ENCODE measurements at regions not wholly inside any gene's neighbourhood (a gene's known extent, or its start where the extent isn't known, plus 50 kb on each side); places are given as distances from the start of the nearest gene placed in this dataset.

GRCh38 chr10:107741971-107742370, 577.5 kb upstream of the SORCS1 start:
- no peak overlapping the region for H3K4me2 ChIP-seq (ENCODE audit: low read length)
- H3K27ac ChIP-seq (ENCODE audit: low read depth, low read length, poor library complexity, severe bottlenecking) = no peak overlapping the region
- H3K4me1 ChIP-seq (ENCODE audit: insufficient read depth, low read length, severe bottlenecking) = no peaks in the 10 kb centered on the region
- H2AFZ ChIP-seq (ENCODE audit: low read length) = no peak overlapping the region
- H3F3A ChIP-seq (ENCODE audit: insufficient read depth, low read length) = no peaks in the 10 kb centered on the region
- no peaks in the 10 kb centered on the region for H3K27me3 ChIP-seq (ENCODE audit: insufficient read depth, low read length)
- H4K20me1 ChIP-seq (ENCODE audit: insufficient read depth, low read length) = no peaks in the 10 kb centered on the region
- no peak overlapping the region for H3K4me3 ChIP-seq (ENCODE audit: low read depth, low read length, poor library complexity, severe bottlenecking)
- H3K9ac ChIP-seq (ENCODE audit: low read length) = no peak overlapping the region
- H3K36me3 ChIP-seq (ENCODE audit: insufficient read depth, low read length) = no peaks in the 10 kb centered on the region
- H3K9me2 ChIP-seq (ENCODE audit: low read depth, low read length) = no peaks in the 10 kb centered on the region
- TF ChIP-seq EZH2 (IDR thresholded peaks at IDR 0.05; ENCODE audit: borderline replicate concordance, low read length) = no peak
- TF ChIP-seq, protein P1, sequence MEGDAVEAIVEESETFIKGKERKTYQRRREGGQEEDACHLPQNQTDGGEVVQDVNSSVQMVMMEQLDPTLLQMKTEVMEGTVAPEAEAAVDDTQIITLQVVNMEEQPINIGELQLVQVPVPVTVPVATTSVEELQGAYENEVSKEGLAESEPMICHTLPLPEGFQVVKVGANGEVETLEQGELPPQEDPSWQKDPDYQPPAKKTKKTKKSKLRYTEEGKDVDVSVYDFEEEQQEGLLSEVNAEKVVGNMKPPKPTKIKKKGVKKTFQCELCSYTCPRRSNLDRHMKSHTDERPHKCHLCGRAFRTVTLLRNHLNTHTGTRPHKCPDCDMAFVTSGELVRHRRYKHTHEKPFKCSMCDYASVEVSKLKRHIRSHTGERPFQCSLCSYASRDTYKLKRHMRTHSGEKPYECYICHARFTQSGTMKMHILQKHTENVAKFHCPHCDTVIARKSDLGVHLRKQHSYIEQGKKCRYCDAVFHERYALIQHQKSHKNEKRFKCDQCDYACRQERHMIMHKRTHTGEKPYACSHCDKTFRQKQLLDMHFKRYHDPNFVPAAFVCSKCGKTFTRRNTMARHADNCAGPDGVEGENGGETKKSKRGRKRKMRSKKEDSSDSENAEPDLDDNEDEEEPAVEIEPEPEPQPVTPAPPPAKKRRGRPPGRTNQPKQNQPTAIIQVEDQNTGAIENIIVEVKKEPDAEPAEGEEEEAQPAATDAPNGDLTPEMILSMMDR (IDR thresholded peaks at IDR 0.05; ENCODE audit: low read length) = no peak
- H3K79me2 ChIP-seq (ENCODE audit: insufficient read depth, low read length) = no peaks in the 10 kb centered on the region
- no peaks in the 10 kb centered on the region for H3K9me3 ChIP-seq (ENCODE audit: low read length)

- Histone ChIP-seq H3K9ac (ENCODE audit: low read length) (no peak overlapping the region), H2AFZ (ENCODE audit: low read length) (no peak overlapping the region), H3F3A (ENCODE audit: insufficient read depth, low read length) (no peaks in the 10 kb centered on the region), H4K20me1 (ENCODE audit: insufficient read depth, low read length) (no peaks in the 10 kb centered on the region), H3K79me2 (ENCODE audit: insufficient read depth, low read length) (no peaks in the 10 kb centered on the region), H3K27ac (ENCODE audit: low read depth, low read length, poor library complexity, severe bottlenecking) (no peak overlapping the region), H3K4me1 (ENCODE audit: insufficient read depth, low read length, severe bottlenecking) (no peaks in the 10 kb centered on the region), H3K4me3 (ENCODE audit: low read depth, low read length, poor library complexity, severe bottlenecking) (no peak overlapping the region), H3K9me2 (ENCODE audit: low read depth, low read length) (no peaks in the 10 kb centered on the region), H3K9me3 (ENCODE audit: low read length) (no peaks in the 10 kb centered on the region), H3K4me2 (ENCODE audit: low read length) (no peak overlapping the region), H3K36me3 (ENCODE audit: insufficient read depth, low read length) (no peaks in the 10 kb centered on the region), H3K27me3 (ENCODE audit: insufficient read depth, low read length) (no peaks in the 10 kb centered on the region)
- TF ChIP-seq EZH2 (IDR thresholded peaks at IDR 0.05; ENCODE audit: borderline replicate concordance, low read length) = no peak
- TF ChIP-seq, protein P1 (IDR thresholded peaks at IDR 0.05; ENCODE audit: low read length) = no peak
These were observed 576.6 kb upstream of the SORCS1 start for GRCh38 chr10:107740962-107741690.

DNA sequence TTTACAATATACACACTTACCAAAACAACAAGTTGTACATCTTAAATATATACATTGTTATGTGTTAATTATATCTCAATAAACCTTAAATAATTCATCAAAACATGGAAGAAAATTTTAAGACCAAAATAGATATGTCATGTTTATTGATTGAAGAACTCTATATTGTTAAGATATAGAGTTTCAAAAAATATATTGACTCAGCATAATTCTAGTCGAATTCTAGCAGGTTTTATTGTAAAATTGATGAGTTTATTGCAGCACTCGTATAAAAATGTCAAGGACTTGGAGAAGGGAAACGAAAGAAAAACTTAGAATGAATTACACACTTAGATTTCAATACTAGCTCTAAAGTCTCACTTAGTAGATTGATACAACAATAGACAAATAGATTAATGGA, 575.4 kb upstream of the SORCS1 start:
- no peaks in the 10 kb centered on the region for H3K9me2 ChIP-seq (ENCODE audit: low read depth, low read length)
- no peaks in the 10 kb centered on the region for H3K9me3 ChIP-seq (ENCODE audit: low read length)
- no peak for TF ChIP-seq EZH2 (IDR thresholded peaks at IDR 0.05; ENCODE audit: borderline replicate concordance, low read length)
- TF ChIP-seq, protein P1 (IDR thresholded peaks at IDR 0.05; ENCODE audit: low read length) = no peak
- H3K4me1 ChIP-seq (ENCODE audit: insufficient read depth, low read length, severe bottlenecking) = no peaks in the 10 kb centered on the region
- H3K36me3 ChIP-seq (ENCODE audit: insufficient read depth, low read length) = no peaks in the 10 kb centered on the region
- no peak overlapping the region for H3K9ac ChIP-seq (ENCODE audit: low read length)
- H4K20me1 ChIP-seq (ENCODE audit: insufficient read depth, low read length) = no peaks in the 10 kb centered on the region
- H2AFZ ChIP-seq (ENCODE audit: low read length) = no peak overlapping the region
- H3K27ac ChIP-seq (ENCODE audit: low read depth, low read length, poor library complexity, severe bottlenecking) = no peak overlapping the region
- no peaks in the 10 kb centered on the region for H3K79me2 ChIP-seq (ENCODE audit: insufficient read depth, low read length)
- H3K4me2 ChIP-seq (ENCODE audit: low read length) = no peak overlapping the region
- H3K4me3 ChIP-seq (ENCODE audit: low read depth, low read length, poor library complexity, severe bottlenecking) = no peak overlapping the region
- no peaks in the 10 kb centered on the region for H3K27me3 ChIP-seq (ENCODE audit: insufficient read depth, low read length)
- no peaks in the 10 kb centered on the region for H3F3A ChIP-seq (ENCODE audit: insufficient read depth, low read length)

Data from OCI-LY1 (cell line).